GM21367 (cell line): ENCODE measurements at regions not wholly inside any gene's neighbourhood (a gene's known extent, or its start where the extent isn't known, plus 50 kb on each side); places are given as distances from the start of the nearest gene placed in this dataset.
"Not testable (repeated sequence)": the region's sequence is repeated elsewhere in the genome, so short reads cannot be mapped to it uniquely, and the experiment has no call there.

Source experiments
- ATAC-seq: cut with Tn5 transposase; IDR thresholded peaks from one replicate; pipeline ENCODE4 v1.9.1; 2021; ENCODE audit not compliant: unreplicated experiment

- ATAC-seq: no peak
Observed at GRCh38 chr9:11141357-11141756, 528.6 kb upstream of the PTPRD start.

DNA sequence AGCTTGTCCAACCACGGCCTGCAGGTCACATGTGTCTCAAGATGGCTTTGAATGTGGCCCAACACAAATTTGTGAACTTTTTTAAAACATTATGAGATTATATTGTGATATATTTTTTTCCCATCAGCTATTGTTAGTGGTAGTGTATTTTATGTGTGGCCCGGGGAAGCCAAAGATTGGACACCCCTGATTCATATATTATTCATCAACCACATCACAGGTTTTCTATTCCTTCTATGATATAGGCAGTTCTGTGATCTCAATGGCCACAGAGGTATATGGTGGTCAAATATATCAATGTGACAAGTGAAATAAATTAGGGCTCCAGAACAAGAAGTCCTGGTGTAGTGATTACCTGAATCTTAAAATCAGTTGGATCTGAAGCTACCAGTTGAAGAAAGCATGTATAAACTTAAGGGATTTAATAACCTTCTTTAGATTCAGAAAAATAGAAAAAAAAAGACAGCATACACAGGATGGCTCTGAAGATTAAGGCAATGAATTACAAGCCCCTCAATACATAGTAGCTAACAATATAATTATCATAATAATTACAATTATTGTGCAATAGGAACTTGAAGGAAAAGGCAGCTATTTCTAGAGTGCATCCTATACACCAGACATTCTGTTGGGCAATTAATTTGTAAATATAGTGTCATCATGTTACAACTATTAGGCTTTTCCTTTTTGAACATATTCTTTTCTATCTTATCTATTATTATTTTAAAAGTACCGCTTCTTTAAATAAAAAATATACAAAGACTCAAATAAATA lies 530.4 kb upstream of the PTPRD start:
- ATAC-seq: no peak

DNA sequence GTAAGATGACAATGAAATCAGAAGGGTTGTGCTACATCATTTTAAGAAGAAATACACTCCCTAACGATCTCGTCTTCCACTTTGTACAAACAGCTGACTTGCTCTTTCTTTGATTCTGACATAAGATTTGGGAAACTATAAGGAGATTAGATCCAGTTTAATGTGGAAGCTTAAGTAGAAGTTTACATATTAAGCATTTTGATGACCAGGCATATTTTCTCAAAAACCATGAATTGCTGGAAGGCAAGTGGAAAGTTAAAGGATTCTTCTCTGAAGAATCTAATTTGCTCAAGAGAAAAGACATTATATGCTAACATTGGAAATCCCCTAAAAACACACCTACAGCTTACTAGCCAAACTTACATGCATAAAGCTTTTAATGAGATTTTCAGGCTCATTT lies 531.9 kb upstream of the PTPRD start:
- ATAC-seq: no peak

- no peak for ATAC-seq
Observed at GRCh38 chr9:11148189-11148588, 535.4 kb upstream of the PTPRD start.

DNA sequence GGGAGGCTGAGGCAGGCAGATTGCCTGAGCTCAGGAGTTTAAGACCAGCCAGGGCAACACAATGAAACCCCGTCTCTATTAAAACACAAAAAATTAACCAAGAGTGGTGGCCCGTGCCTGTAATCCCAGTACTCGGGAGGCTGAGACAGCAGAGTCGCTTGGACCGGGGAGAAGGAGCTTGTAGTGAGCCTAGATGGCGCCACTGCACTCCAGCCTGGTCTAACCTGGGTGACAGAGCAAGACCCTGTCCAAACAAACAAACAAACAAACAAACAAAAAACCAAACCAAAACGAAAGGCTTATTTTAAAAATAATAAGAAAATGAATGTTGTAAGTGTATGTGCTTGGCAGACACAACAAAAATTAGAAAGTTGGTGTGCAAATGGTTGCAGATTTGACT lies 536.3 kb upstream of the PTPRD start:
- ATAC-seq: no peak

GRCh38 chr9:11158063-11158462 lies 545.3 kb upstream of the PTPRD start:
- no peak for ATAC-seq

- ATAC-seq: no peak
Observed at GRCh38 chr9:11158676-11159075, 545.9 kb upstream of the PTPRD start.

- ATAC-seq: no peak
Observed at GRCh38 chr9:11159318-11159862, 546.6 kb upstream of the PTPRD start.

- no peak for ATAC-seq
Observed at GRCh38 chr9:11163843-11164242, 551.0 kb upstream of the PTPRD start.

GRCh38 chr9:11182001-11182400 lies 569.2 kb upstream of the PTPRD start:
- ATAC-seq: no peak

GRCh38 chr9:11190719-11191118 lies 577.9 kb upstream of the PTPRD start:
- ATAC-seq: no peak

GRCh38 chr9:11192993-11193392 lies 580.2 kb upstream of the PTPRD start:
- no peak for ATAC-seq

GRCh38 chr9:11194246-11194645 lies 581.4 kb upstream of the PTPRD start:
- ATAC-seq: no peak

DNA sequence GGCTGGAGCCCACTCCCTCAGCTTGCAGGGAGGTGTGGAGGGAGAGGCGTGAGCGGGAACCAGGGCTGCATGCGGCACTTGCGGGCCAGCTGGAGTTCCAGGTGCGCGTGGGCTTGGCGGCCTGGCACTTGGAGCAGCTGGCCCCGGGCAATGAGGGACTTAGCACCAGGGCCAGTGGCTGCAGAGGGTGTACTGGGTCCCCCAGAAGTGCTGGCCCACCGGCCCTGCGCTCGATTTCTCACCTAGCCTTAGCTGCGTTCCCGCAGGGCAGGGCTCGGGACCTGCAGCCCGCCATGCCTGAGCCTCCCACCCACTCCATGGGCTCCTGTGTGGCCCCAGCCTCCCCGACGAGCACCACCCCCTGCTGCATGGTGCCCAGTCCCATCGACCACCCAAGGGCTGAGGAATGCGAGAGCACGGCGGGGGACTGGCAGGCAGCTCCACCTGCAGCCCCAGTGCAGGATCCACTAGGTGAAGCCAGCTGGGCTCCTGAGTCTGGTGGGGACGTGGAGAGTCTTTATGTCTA lies 584.1 kb upstream of the PTPRD start:
- ATAC-seq: not testable (repeated sequence)

DNA sequence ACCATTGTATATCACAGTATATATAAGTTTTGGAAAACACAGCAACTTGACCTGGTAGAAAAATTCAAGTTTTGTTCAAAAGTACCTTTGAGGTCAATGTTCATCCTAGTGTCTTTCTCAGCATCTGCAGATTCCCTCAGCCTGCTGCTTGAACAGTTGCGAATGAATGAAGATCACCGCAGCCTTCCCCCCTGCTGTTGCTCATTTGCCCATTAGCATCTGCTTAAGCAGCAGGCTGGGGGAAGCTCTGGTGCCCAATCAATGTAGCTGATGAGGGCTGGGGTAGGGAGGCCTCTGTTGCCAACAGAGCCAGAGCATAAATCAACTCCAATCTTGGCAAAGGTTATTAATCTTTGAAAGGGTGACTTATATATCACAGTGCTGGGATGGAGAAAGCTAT lies 586.5 kb upstream of the PTPRD start:
- no peak for ATAC-seq

DNA sequence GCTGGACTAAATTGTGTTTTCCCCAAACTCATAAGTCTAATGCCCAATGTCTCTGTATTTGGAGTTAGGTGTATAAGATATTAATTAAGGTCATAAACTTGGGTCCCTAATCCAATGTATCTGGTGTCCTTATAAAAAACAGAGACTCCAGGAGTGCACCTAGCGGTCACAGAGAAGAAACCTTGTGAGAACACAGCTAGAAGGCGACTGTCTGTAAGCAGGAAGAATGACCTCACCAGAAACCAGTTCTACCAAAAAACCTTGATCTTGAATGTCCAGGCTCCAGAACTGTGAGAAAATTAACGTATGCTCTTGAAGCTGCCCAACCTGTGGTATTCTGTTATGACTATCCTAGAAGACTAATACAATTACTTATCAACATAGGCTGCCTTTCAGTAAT lies 591.7 kb upstream of the PTPRD start:
- ATAC-seq: no peak

DNA sequence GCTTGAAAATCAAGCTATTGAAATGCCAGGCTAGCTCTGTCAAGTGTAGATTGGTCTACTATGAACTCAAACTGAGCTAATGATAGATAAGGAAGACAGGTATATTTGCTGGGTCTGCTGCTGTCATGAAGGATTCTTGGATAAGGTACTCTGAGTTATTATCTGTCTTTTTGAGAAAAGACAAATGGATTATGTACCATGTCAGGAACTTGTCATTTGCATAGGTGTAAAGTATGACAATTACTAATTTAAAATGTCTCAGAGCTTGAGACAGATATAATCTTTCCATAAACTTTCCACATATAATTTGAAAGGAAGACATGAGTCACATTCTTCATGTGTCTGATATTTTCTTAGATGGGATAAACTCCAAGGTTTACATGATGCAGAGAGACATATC lies 594.1 kb upstream of the PTPRD start:
- no peak for ATAC-seq

DNA sequence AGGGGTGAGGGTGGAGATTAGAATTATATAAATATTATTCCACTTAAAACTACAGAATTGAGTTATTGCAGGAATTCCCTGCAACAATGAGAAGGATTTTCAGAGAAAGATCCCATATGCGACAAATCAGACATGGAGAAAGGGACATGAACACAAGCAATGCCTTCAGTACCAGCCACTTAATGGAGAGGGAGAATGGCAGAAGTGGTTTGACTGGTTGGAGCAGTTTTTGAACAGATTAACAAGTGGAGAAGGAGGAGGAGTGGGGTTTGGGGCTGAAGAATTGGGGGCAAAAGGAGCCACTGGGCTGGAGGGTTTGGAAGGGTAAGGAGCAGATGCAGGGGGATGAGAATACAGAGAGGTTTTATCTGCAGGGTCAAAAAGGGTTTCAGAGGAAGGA lies 620.9 kb upstream of the PTPRD start:
- no peak for ATAC-seq

- no peak for ATAC-seq
Observed at GRCh38 chr9:11235061-11235460, 622.3 kb upstream of the PTPRD start.

DNA sequence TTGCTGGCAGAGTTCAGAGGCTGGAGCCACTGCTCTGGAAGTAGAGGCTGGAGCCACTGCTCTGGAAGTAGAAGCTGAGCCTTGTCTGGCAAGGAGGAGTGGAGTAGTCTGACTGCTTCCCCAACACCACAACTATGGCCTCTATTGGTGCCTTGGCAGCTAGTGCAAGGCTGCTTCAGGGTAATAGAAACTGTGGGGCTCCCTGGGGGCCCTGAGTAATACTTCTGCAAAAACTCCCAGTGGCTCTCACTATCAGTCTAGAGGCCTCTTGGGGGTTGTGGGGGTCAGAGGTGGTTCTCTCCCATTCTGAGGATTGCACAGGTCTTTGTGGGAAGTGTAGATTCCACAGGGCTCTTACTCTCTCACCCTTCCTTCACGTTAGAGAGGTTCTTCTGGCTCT lies 629.0 kb upstream of the PTPRD start:
- no peak for ATAC-seq

DNA sequence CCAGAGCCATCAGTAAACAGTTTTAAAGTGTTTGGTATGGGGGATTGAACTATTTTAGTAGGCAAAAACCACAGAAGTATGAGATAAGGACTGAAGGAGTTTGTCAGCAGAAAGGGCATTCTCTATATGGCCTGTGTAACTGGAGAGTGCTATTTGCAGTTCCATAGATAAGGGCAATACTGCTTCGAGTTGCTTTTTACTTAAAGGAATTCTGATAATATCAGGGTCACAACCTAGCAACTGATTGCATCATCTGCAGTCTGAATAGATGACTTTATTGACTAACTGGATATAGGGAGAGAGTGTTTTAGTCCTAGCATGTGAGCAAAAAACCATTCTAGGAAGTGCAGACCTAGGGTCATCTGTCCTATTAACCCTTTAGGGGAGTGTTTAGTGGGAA lies 645.2 kb upstream of the PTPRD start:
- ATAC-seq: no peak

DNA sequence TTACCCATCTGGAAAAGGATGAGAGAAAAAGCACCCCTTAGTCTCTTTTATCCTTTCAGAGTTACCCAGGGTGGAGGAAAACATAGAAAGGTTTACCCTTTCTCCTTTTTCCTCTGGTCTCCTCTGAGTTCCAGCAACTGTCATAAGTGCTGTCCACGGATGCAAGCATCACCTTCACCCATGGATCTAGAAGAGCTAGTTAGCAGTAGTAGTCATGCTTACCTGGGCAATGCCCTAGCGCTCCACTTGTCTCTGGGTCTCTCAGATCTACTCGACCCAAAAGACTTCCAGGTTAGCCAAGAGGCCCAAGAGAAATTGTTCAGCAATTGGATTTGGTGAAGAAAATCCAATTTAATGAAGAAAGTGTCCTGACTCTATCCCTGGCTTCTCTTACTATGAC lies 656.2 kb upstream of the PTPRD start:
- ATAC-seq: no peak
